HG02678 (cell line): ENCODE measurements at regions not wholly inside any gene's neighbourhood (a gene's known extent, or its start where the extent isn't known, plus 50 kb on each side); places are given as distances from the start of the nearest gene placed in this dataset.

Experiments
- ATAC-seq: cut with Tn5 transposase; IDR thresholded peaks from one replicate; pipeline ENCODE4 v1.9.1; 2021; ENCODE audit warnings: mild to moderate bottlenecking, moderate library complexity; ENCODE audit not compliant: unreplicated experiment

DNA sequence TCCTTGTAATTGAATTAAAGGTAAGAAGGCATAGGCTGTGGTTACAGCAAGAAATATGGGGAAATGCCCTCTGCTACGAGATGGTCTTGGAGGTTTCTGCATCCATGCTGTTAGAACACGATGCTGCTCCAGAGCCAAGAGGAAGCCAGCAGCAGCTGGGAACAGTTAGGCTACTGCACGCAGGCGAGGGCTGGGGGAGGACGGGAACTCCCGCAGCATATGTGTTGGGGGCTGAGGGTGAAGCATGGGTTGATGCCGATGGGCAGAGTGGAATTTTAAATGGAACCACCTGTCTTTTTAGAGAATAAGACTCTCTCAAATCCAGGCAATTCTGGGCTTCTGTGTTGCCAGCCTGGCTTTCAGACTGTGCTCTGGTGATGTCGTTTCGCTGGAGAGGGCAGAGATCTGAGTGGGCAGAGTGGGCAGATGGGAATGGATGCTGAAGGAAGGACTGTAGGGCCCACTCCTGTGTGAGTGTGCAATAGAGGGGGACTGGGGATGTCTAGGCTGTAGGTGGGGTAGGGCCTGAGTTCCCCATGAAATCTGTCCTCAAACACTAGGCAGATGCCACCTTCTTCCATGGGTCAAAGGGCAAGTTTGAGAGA lies 417.0 kb upstream of the TPM1 start:
- ATAC-seq = no peak

GRCh38 chr15:62626903-62627302 lies 415.6 kb upstream of the TPM1 start:
- ATAC-seq = no peak

DNA sequence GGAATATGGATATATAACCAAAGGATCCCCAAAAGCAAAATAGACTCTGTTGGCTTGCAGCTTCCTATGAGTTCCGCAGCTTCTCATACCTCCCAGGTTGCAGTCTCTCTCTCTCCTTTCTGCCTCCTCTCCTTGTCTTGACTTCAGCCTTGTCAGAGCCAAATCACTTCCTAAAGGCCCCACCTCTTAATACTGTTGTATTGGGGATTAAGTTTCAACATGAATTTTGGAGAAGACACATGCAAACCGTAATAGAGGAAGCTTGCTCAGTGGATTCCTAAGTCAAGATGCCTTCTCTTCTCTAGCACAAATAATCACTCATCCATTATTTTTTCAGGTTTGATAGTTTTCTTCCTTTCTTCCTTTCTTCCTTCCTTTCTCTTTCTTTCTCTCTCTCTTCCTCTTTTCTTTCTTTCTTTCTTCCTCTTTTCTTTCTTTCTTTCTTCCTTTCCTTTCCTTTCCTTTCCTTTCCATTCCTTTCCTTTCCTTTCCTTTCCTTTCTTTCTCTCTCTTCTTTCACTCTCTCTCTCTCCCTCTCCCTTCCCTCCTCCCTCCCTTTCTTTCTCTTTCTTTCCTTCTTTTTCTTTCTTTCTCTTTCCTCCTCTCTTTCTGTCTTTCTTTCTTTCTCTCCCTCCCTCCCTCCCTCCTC lies 411.3 kb upstream of the TPM1 start:
- ATAC-seq = no peak

DNA sequence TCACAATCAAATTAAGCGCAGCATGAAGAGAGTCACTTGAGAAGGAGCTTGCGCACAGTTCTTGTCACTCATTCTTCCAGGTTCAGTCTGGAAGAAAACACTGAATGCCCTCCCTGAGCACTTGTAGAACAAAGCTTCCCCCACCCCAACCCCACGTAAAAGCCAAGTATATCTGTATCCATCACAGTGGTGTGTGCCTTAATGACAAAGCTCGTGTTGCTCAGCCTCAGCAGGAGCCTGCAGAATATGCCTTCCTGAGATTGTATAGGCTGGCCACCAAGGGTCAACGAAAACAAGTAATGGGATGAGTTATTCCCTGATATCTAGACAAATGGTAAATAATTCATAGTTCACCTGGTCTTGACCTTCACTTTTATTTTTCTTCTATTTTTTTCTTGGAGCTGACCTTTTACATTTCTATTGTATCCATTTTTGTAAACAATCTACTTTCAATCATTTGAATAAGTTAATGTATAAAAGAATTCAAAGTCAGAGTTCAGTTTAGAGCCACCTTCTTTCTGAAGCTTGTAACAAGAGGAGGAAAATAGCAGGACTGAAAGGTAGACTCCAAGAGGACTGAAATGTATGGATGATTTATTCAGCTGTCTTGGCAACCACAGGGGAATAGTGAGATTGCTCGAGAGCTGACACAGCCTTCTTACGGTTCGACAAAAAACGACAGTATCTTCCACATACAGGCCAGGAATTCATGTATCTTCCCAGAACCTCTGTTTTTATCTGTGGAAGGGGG lies 405.5 kb upstream of the TPM1 start:
- no peak for ATAC-seq

- ATAC-seq = no peak
These were observed 405.0 kb upstream of the TPM1 start for GRCh38 chr15:62637574-62637897.

DNA sequence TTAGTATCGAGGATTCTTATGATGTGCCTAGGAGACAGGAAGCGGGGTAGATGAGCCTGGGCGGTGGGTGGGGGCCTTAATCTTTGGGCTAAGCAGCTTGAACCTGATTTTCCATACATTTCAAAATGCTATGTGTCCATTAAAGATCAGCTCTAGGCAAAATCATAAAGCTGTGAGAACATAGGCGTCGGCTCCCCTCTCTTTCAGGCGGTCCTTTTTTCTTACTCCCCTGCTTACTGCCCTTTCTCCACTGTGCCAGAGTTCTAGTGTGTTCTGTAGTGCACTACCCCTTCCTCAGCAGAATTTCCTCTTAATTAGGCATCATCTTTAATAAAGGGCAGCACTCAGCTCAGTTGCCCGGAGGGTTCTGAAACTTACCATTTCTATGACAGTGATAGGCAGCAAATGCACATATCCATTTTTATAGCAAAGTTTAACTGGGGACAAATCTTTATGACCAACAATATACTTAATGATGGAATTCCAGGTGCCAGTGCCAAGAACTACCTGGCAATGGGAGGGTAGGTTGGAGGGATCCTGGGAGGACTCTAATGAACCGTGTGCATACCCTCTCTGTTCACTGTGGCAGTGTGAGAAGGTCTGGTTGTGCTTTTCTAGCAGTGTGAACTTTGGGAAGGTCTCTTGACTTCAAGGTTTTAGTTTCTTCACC lies 404.5 kb upstream of the TPM1 start:
- ATAC-seq = no peak

- no peak for ATAC-seq
These were observed 403.1 kb upstream of the TPM1 start for GRCh38 chr15:62639432-62639831.

DNA sequence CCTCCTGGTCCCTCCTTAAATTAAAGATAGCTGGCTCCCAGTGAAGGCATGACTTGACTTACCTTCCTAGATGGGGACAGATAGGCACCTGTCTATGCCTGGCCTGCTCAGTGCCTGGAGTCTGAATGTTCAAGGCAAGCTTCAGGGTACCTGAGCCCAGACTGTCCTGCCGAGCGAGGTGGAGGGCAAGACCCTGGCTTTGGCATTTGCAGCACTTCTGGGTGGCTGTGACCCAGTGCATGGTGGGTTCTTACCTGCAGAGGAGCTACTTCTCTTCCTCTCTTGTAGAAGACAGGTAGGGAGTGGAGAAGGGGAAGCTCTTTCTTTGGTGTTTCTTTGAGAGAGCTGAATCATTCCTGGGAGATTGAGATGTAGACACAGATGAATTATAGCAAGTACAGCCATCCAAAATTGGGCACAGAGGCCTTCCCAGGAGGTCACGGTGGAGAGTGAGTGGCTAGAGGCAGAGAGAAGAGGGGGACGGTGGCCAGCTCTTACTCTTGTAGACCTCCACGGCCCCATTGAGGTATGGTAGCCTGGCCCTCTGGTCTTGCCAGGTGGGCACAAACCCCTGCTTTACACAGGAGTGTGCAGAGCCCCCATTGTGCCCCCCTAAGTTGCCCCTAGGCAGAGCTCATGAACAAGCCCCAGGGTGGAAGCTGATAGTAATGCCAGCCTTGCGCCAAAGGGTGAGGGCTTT lies 402.5 kb upstream of the TPM1 start:
- no peak for ATAC-seq

DNA sequence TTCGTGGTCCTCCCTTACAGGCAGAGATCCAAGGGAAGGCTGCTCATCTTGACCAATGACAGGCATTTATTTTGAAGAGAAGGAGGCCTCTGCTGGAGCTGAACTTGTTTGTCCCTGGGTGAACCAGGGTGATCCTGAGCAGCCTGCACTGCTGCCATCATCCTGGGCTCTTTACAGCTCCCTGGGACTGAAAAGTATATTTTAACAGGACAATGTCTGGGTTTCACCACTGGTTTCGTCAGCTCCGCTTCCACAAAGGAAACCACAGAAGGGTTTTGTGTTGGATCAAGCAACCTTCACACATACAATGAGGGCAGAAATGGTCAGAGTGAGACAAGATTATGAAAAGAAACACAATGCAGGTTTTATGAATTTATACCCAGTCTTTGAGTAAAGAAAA lies 400.7 kb upstream of the TPM1 start:
- ATAC-seq = no peak

- ATAC-seq = no peak
These were observed 399.0 kb upstream of the TPM1 start for GRCh38 chr15:62643572-62643971.

DNA sequence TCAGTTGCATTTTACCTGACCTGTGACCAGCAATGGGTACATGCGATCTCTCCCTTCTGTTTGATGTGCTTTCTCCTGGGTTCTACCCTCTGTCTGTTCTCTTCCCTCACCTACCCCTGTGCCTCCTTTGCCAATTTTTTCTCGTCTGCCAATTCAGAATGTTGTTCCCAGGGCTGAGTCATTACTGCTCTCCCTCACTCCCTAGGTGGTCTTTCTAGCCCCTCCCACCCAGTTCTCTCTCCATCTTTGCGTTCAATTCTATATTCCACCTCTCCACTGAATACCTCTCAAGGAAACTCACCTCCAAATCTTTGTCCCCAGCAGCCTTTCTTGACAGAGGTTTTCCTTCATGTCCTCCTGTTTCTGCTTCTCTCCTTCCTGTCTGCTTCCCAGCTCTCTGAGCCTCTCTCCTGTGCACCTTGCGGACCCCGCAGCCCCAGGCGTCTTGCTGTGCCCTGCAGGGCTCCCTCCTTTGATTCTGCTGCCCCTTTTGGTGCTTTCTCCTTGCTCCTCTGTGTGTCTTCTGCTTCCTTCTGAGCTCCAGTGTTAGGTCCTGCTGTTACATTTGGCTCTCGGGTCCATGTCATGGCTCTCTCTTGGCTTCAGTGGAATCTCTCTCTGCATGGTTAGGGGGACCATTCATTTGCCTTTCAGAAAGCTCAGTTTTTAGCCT lies 398.2 kb upstream of the TPM1 start:
- no peak for ATAC-seq

- ATAC-seq = no peak
These were observed 397.4 kb upstream of the TPM1 start for GRCh38 chr15:62644889-62645742.

DNA sequence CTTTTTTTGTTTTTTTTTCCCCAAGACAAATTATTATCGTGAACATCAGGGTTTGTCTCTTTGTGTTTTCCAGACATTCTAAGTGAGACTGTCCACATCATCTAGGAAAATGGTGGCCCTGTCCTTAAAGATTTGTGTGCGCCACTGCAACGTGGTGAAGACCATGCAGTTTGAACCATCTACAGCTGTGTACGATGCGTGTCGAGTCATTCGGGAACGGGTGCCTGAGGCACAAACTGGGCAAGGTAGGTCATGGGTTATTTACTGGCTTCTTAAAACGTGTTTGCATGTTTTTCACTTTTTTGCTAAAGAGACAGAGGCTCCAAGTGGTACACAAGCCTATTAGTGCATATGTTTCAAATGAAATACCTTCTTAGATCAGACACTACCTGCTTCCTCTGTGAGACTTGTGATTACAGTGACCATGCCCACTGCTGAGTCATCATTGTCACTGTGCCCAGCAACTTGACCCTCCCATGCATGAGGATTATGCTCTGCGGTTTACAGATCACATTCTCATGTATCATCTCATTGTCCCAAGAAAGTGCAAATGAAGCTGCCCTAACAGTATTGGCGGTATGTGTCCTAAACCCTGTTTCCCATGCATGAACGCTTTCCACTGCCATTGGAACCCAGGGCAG lies 395.2 kb upstream of the TPM1 start:
- no peak for ATAC-seq

GRCh38 chr15:62647843-62648505 lies 394.6 kb upstream of the TPM1 start:
- no peak for ATAC-seq

DNA sequence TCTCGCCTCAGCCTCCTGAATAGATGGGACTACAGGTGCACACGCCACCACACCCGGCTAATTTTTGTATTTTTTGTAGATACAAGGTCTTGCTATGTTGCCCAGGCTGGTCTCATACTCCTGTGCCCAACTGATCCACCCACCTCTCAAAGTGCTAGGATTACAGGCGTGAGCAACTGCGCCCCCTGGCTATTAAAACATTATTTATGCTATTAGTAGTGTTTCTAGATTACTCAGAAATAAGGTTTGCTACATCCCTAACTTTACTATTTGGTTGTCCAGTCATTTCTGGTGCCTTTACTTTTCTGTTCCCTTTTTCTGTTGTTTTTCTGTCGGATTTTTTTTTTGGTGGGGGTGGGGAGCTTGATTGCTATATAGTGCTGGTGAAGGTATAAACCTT lies 393.6 kb upstream of the TPM1 start:
- no peak for ATAC-seq

DNA sequence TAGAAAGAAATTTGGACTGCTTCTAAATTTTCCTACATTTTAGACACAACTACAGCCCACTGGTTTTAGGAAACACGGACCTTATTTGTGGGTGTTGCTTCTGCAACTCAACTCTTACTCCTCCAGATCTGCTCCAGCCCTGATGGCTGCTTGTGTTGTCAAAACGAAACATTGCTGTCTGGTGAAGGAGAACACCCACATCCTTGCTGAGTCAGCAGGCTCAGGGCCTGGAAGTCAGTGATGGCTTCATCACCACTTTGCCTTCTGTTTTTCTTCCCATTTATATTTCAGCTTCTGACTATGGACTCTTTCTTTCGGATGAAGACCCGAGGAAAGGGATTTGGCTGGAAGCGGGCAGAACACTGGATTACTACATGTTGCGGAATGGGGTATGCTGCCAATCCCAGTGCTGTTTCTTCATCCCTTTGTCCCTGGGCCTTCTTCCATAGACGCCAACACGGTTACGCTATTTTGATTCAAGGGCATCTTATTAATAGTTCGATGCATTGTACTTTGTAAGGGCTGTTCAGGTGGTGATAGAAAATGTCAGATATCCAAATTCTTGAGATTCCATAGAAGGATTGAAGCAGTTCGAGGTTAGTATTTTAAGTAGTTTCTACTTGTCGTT lies 392.6 kb upstream of the TPM1 start:
- no peak for ATAC-seq

- ATAC-seq = no peak
These were observed 389.4 kb upstream of the TPM1 start for GRCh38 chr15:62653122-62653521.

GRCh38 chr15:62656071-62656470 lies 386.5 kb upstream of the TPM1 start:
- no peak for ATAC-seq
